A172 (cell line): ENCODE measurements at regions not wholly inside any gene's neighbourhood (a gene's known extent, or its start where the extent isn't known, plus 50 kb on each side); places are given as distances from the start of the nearest gene placed in this dataset.

ENCODE experiments used
- DNase-seq: peaks from one replicate; pipeline ENCODE4 v3.0.0-alpha.2; 2015; ENCODE audit warnings: low spot score

- no peak for DNase-seq
These were observed 156.8 kb upstream of the IRX3 start for GRCh38 chr16:54443352-54443751.

GRCh38 chr16:54442864-54443263, 156.3 kb upstream of the IRX3 start:
- DNase-seq, result no peak

- DNase-seq, result no peak
These were observed 151.9 kb upstream of the IRX3 start for GRCh38 chr16:54438469-54438868.

GRCh38 chr16:54437921-54438320, 151.3 kb upstream of the IRX3 start:
- no peak for DNase-seq

GRCh38 chr16:54437401-54437800, 150.8 kb upstream of the IRX3 start:
- no peak for DNase-seq

- DNase-seq, result no peak
These were observed 149.8 kb upstream of the IRX3 start for GRCh38 chr16:54436346-54436745.

GRCh38 chr16:54434859-54435258, 148.3 kb upstream of the IRX3 start:
- DNase-seq, result no peak

- DNase-seq, result no peak
These were observed 146.3 kb upstream of the IRX3 start for GRCh38 chr16:54432897-54433229.

- no peak for DNase-seq
These were observed 145.7 kb upstream of the IRX3 start for GRCh38 chr16:54431997-54432896.

GRCh38 chr16:54431041-54431996, 144.7 kb upstream of the IRX3 start:
- DNase-seq, result no peak

- peak; percentile 38 for DNase-seq
These were observed 144.0 kb upstream of the IRX3 start for GRCh38 chr16:54430491-54431030.

- no peak for DNase-seq
These were observed 142.4 kb upstream of the IRX3 start for GRCh38 chr16:54429029-54429428.

- no peak for DNase-seq
These were observed 139.9 kb upstream of the IRX3 start for GRCh38 chr16:54426553-54426849.

- DNase-seq, result no peak
These were observed 139.3 kb upstream of the IRX3 start for GRCh38 chr16:54425681-54426552.

- DNase-seq, result no peak
These were observed 138.5 kb upstream of the IRX3 start for GRCh38 chr16:54425068-54425467.

- no peak for DNase-seq
These were observed 137.5 kb upstream of the IRX3 start for GRCh38 chr16:54424043-54424451.

- DNase-seq, result no peak
These were observed 136.0 kb upstream of the IRX3 start for GRCh38 chr16:54422569-54422978.

- no peak for DNase-seq
These were observed 135.6 kb upstream of the IRX3 start for GRCh38 chr16:54422159-54422558.

- no peak for DNase-seq
These were observed 134.6 kb upstream of the IRX3 start for GRCh38 chr16:54421220-54421619.

- no peak for DNase-seq
These were observed 132.3 kb upstream of the IRX3 start for GRCh38 chr16:54418903-54419302.

GRCh38 chr16:54417384-54417783, 130.8 kb upstream of the IRX3 start:
- no peak for DNase-seq

- DNase-seq, result no peak
These were observed 128.1 kb upstream of the IRX3 start for GRCh38 chr16:54414671-54415070.
